HL-60 (cell line): ENCODE measurements at regions not wholly inside any gene's neighbourhood (a gene's known extent, or its start where the extent isn't known, plus 50 kb on each side); places are given as distances from the start of the nearest gene placed in this dataset.
"Not testable (repeated sequence)": the region's sequence is repeated elsewhere in the genome, so short reads cannot be mapped to it uniquely, and the experiment has no call there.

ENCODE experiments used
- DNase-seq, 2 experiments: peaks; one replicate each; pipeline ENCODE4 v3.0.0-alpha.2; 2010 to 2020; ENCODE audit warnings: low read depth in 1 of 2, low spot score in 1 of 2
- H3K27ac ChIP-seq: fragments of 250-450 bp; sonication (Bioruptor Pico); replicated peaks from 2 replicates; pipeline ENCODE4 v1.5.1; 2020; ENCODE audit warnings: mild to moderate bottlenecking, moderate library complexity
- H3K27me3 ChIP-seq: fragments of 250-450 bp; sonication (Bioruptor Pico); 2 replicates; pipeline ENCODE4 v1.5.1; 2021; ENCODE audit warnings: mild to moderate bottlenecking, moderate library complexity; ENCODE audit not compliant: insufficient read depth, poor library complexity, severe bottlenecking
- H3K4me3 ChIP-seq: replicated peaks from 2 replicates; pipeline ENCODE4 v1.5.1; 2011; ENCODE audit warnings: mild to moderate bottlenecking, control low read depth, low read length; ENCODE audit not compliant: insufficient read depth
- CTCF ChIP-seq: IDR thresholded peaks from one replicate; pipeline ENCODE4 v1.5.1; 2011; ENCODE audit warnings: low read length, control low read depth, inconsistent platforms; ENCODE audit not compliant: insufficient read depth
- GABPA ChIP-seq: IDR thresholded peaks from 2 replicates; pipeline ENCODE4 v1.6.1; 2012; ENCODE audit warnings: low read depth
- POLR2AphosphoS5 ChIP-seq: IDR thresholded peaks from 2 replicates; pipeline ENCODE4 v1.6.1; 2012; ENCODE audit warnings: low read depth
- REST ChIP-seq: IDR thresholded peaks from 2 replicates; pipeline ENCODE4 v1.6.1; 2012; ENCODE audit warnings: low read depth; ENCODE audit not compliant: insufficient replicate concordance
- SPI1 ChIP-seq: IDR thresholded peaks from 2 replicates; pipeline ENCODE4 v1.6.1; 2012; ENCODE audit warnings: low read depth, mild to moderate bottlenecking, borderline replicate concordance

GRCh38 chr3:72505539-72506405 is 342.5 kb downstream of the SHQ1 start:
- no peak for TF ChIP-seq GABPA
- TF ChIP-seq CTCF, result no peak
- no peak for TF ChIP-seq SPI1
- no peak for TF ChIP-seq REST
- TF ChIP-seq POLR2AphosphoS5, result no peak
- Histone ChIP-seq H3K27me3 (no peaks in the 10 kb centered on the region), H3K4me3 (no peak overlapping the region), H3K27ac (no peak overlapping the region)
- DNase-seq, result no peak

- not testable (repeated sequence) for H3K4me3 ChIP-seq, H3K27me3 ChIP-seq
- peak overlapping the region; percentile 80 for H3K27ac ChIP-seq
- peak in 1 of 2 experiments; percentile 61 for DNase-seq
These were observed 350.7 kb downstream of the SHQ1 start for GRCh38 chr3:72497501-72497900.

- no peaks in the 10 kb centered on the region for H3K27me3 ChIP-seq
- TF ChIP-seq GABPA, result no peak
- no peak for TF ChIP-seq POLR2AphosphoS5
- TF ChIP-seq CTCF, result no peak
- TF ChIP-seq SPI1, result no peak
- no peak overlapping the region for H3K4me3 ChIP-seq
- H3K27ac ChIP-seq, result peak overlapping the region; percentile 80
- DNase-seq, result peak in 1 of 2 experiments; percentile 82
These were observed 352.1 kb downstream of the SHQ1 start for GRCh38 chr3:72496051-72496670.

- TF ChIP-seq REST, result no peak
- no peak for TF ChIP-seq POLR2AphosphoS5
- no peak for TF ChIP-seq CTCF
- no peak for TF ChIP-seq GABPA
- TF ChIP-seq SPI1, result no peak
- Histone ChIP-seq H3K4me3 (no peak overlapping the region), H3K27ac (no peak overlapping the region), H3K27me3 (no peaks in the 10 kb centered on the region)
- no peak for DNase-seq
These were observed 353.6 kb downstream of the SHQ1 start for GRCh38 chr3:72494626-72495025.
